WTC11 (cell line): ENCODE measurements at regions not wholly inside any gene's neighbourhood (a gene's known extent, or its start where the extent isn't known, plus 50 kb on each side); places are given as distances from the start of the nearest gene placed in this dataset.

Experiments
- CBFB ChIP-seq: sonication (generic); formaldehyde crosslinking; IDR thresholded peaks from 2 replicates; pipeline ENCODE4 v1.8.1; 2022; ENCODE audit warnings: mild to moderate bottlenecking, low read depth, missing genetic modification reagents
- CTCF ChIP-seq: fragments of 200-600 bp; IDR thresholded peaks from 2 replicates; pipeline ENCODE4 v1.8.0; 2022; ENCODE audit warnings: antibody characterized with exemption
- FOXK1 ChIP-seq: sonication (generic); formaldehyde crosslinking; IDR thresholded peaks from 2 replicates; pipeline ENCODE4 v1.8.0; 2022; ENCODE audit warnings: mild to moderate bottlenecking, moderate library complexity, missing genetic modification reagents
- JUN ChIP-seq: sonication (generic); formaldehyde crosslinking; IDR thresholded peaks from 2 replicates; pipeline ENCODE4 v1.8.0; 2023; ENCODE audit warnings: mild to moderate bottlenecking, missing genetic modification reagents
- NR2C2 ChIP-seq: sonication (generic); formaldehyde crosslinking; IDR thresholded peaks from 2 replicates; pipeline ENCODE4 v1.8.0; 2022; ENCODE audit warnings: mild to moderate bottlenecking, missing genetic modification reagents
- NR3C1 ChIP-seq: sonication (generic); formaldehyde crosslinking; conservative IDR thresholded peaks from 2 replicates; pipeline ENCODE4 v1.8.1; 2023; ENCODE audit warnings: low read depth, mild to moderate bottlenecking, missing genetic modification reagents
- USF1 ChIP-seq: sonication (generic); formaldehyde crosslinking; IDR thresholded peaks from 2 replicates; pipeline ENCODE4 v1.8.0; 2022; ENCODE audit warnings: mild to moderate bottlenecking, missing genetic modification reagents
- USF2 ChIP-seq: sonication (generic); formaldehyde crosslinking; IDR thresholded peaks from 2 replicates; pipeline ENCODE4 v1.8.1; 2023; ENCODE audit warnings: mild to moderate bottlenecking, missing genetic modification reagents, moderate library complexity
- ZBTB43 ChIP-seq: sonication (generic); formaldehyde crosslinking; IDR thresholded peaks from 2 replicates; pipeline ENCODE4 v1.8.1; 2023; ENCODE audit warnings: mild to moderate bottlenecking, missing genetic modification reagents
- ZNF317 ChIP-seq: sonication (generic); formaldehyde crosslinking; IDR thresholded peaks from 2 replicates; pipeline ENCODE4 v1.8.1; 2023; ENCODE audit warnings: low read depth, mild to moderate bottlenecking, moderate library complexity, missing genetic modification reagents, borderline replicate concordance

GRCh38 chr4:181728305-181728966 lies 514.8 kb upstream of the TENM3 start:
- TF ChIP-seq JUN (CRISPR knock-in tag) (no peak), CBFB (no peak), CTCF (no peak), USF2 (CRISPR knock-in tag) (no peak), NR3C1 (CRISPR knock-in tag) (no peak), ZNF317 (CRISPR knock-in tag) (no peak), FOXK1 (CRISPR knock-in tag) (no peak), NR2C2 (no peak), ZBTB43 (CRISPR knock-in tag) (no peak), USF1 (CRISPR knock-in tag) (no peak)
